GM23338 (cell line): ENCODE measurements at regions not wholly inside any gene's neighbourhood (a gene's known extent, or its start where the extent isn't known, plus 50 kb on each side); places are given as distances from the start of the nearest gene placed in this dataset.

ENCODE experiments used
- ATAC-seq: fragments of 200-7000 bp; cut with Tn5 transposase; 3 replicates; pipeline ENCODE4 v1.9.1; 2020
- DNase-seq: peaks from one replicate; pipeline ENCODE4 v3.0.0-alpha.2; 2015; ENCODE audit warnings: low spot score
- H2AFZ ChIP-seq: fragments of 200-600 bp; sonication (generic); 2 replicates; pipeline ENCODE4 v1.8.0; 2016; ENCODE audit warnings: antibody characterized with exemption, mild to moderate bottlenecking, moderate library complexity
- H3F3A ChIP-seq: fragments of 200-600 bp; sonication (generic); replicated peaks from 2 replicates; pipeline ENCODE4 v1.8.0; 2017; ENCODE audit warnings: antibody characterized with exemption, mixed run types, low read depth
- H3K27ac ChIP-seq: fragments of 200-600 bp; sonication (generic); 2 replicates; pipeline ENCODE4 v1.6.1; 2016; ENCODE audit warnings: low read depth
- H3K27me3 ChIP-seq: fragments of 200-600 bp; sonication (generic); 2 replicates; pipeline ENCODE4 v1.8.0; 2016; ENCODE audit warnings: mild to moderate bottlenecking, mixed run types, moderate library complexity; ENCODE audit not compliant: insufficient read depth
- H3K36me3 ChIP-seq: fragments of 200-600 bp; sonication (generic); 2 replicates; pipeline ENCODE4 v1.8.0; 2016; ENCODE audit warnings: mild to moderate bottlenecking; ENCODE audit not compliant: insufficient read depth
- H3K4me1 ChIP-seq: fragments of 200-600 bp; sonication (generic); 2 replicates; pipeline ENCODE4 v1.8.0; 2016; ENCODE audit warnings: mild to moderate bottlenecking, moderate library complexity; ENCODE audit not compliant: insufficient read depth
- H3K4me2 ChIP-seq: fragments of 200-600 bp; sonication (generic); 2 replicates; pipeline ENCODE4 v1.7.1; 2017; ENCODE audit warnings: mixed run types
- H3K4me3 ChIP-seq: fragments of 200-600 bp; sonication (generic); 2 replicates; pipeline ENCODE4 v1.6.1; 2016; ENCODE audit warnings: mixed run types
- H3K79me2 ChIP-seq: fragments of 200-600 bp; sonication (generic); replicated peaks from 2 replicates; pipeline ENCODE4 v1.8.0; 2017; ENCODE audit warnings: mild to moderate bottlenecking; ENCODE audit not compliant: insufficient read depth
- H3K9me2 ChIP-seq: fragments of 200-600 bp; sonication (generic); 2 replicates; pipeline ENCODE4 v1.8.0; 2017; ENCODE audit not compliant: insufficient read depth
- H4K20me1 ChIP-seq: fragments of 200-600 bp; sonication (generic); replicated peaks from 2 replicates; pipeline ENCODE4 v1.8.0; 2017; ENCODE audit warnings: mild to moderate bottlenecking; ENCODE audit not compliant: insufficient read depth
- H3K27ac Mint-ChIP-seq: 2 replicates; pipeline ENCODE4 v1.8.0; 2020; ENCODE audit warnings: inconsistent platforms, mild to moderate bottlenecking, moderate library complexity, mixed read lengths
- H3K27me3 Mint-ChIP-seq: 3 replicates; pipeline ENCODE4 v1.8.0; 2022; ENCODE audit warnings: low read depth, mild to moderate bottlenecking, moderate library complexity, mixed read lengths, inconsistent platforms; ENCODE audit not compliant: insufficient read depth, poor library complexity
- H3K36me3 Mint-ChIP-seq: 3 replicates; pipeline ENCODE4 v1.8.0; 2021; ENCODE audit warnings: low read depth, mild to moderate bottlenecking, inconsistent platforms, moderate library complexity, mixed read lengths
- H3K4me1 Mint-ChIP-seq: 3 replicates; pipeline ENCODE4 v1.8.0; 2020; ENCODE audit warnings: mild to moderate bottlenecking, inconsistent platforms, mixed read lengths
- H3K4me3 Mint-ChIP-seq: 3 replicates; pipeline ENCODE4 v1.8.0; 2021; ENCODE audit warnings: moderate library complexity, mild to moderate bottlenecking, inconsistent platforms, mixed read lengths
- H3K9me3 Mint-ChIP-seq: 3 replicates; pipeline ENCODE4 v1.8.0; 2020; ENCODE audit warnings: moderate library complexity, mild to moderate bottlenecking, inconsistent platforms, mixed read lengths
- CREB1 ChIP-seq: fragments of 250-450 bp; sonication (Bioruptor Pico); IDR thresholded peaks from 2 replicates; pipeline ENCODE4 v1.5.0; 2020; ENCODE audit warnings: low read depth, mild to moderate bottlenecking, moderate library complexity
- EZH2 ChIP-seq: fragments of 200-600 bp; sonication (generic); IDR thresholded peaks from one replicate; pipeline ENCODE4 v1.8.0; 2017; ENCODE audit warnings: antibody characterized with exemption, mild to moderate bottlenecking, low read depth; ENCODE audit not compliant: unreplicated experiment
- EZH2phosphoT487 ChIP-seq: fragments of 200-600 bp; sonication (generic); IDR thresholded peaks from one replicate; pipeline ENCODE4 v1.8.1; 2018; ENCODE audit warnings: antibody characterized with exemption; ENCODE audit not compliant: unreplicated experiment
- POLR2AphosphoS5 ChIP-seq: IDR thresholded peaks from 2 replicates; pipeline ENCODE4 v1.6.1; 2016; ENCODE audit warnings: antibody characterized with exemption, low read depth
- STAT1 ChIP-seq: IDR thresholded peaks from one replicate; pipeline ENCODE4 v1.6.1; 2016; ENCODE audit warnings: antibody characterized with exemption; ENCODE audit not compliant: unreplicated experiment
- ZNF114 ChIP-seq: fragments of 250-450 bp; sonication (Bioruptor Pico); IDR thresholded peaks from 2 replicates; pipeline ENCODE4 v1.5.0; 2020; ENCODE audit warnings: mild to moderate bottlenecking, moderate library complexity
- ZNF331 ChIP-seq: fragments of 250-450 bp; sonication (Bioruptor Pico); IDR thresholded peaks from 2 replicates; pipeline ENCODE4 v1.5.0; 2020; ENCODE audit warnings: low read depth, mild to moderate bottlenecking, moderate library complexity
- ZNF462 ChIP-seq: fragments of 250-450 bp; sonication (Bioruptor Pico); IDR thresholded peaks from 2 replicates; pipeline ENCODE4 v1.5.0; 2020; ENCODE audit warnings: mild to moderate bottlenecking, moderate library complexity
- TF ChIP-seq, protein P1 (sequence below): IDR thresholded peaks from 2 replicates; pipeline ENCODE4 v1.6.1; 2016; ENCODE audit warnings: antibody characterized with exemption

- no peak for TF ChIP-seq EZH2phosphoT487
- no peak for TF ChIP-seq CREB1 (CRISPR knock-in tag)
Observed at GRCh38 chr9:80646211-80646610, 1043.1 kb downstream of the TLE1 start (continued).

DNA sequence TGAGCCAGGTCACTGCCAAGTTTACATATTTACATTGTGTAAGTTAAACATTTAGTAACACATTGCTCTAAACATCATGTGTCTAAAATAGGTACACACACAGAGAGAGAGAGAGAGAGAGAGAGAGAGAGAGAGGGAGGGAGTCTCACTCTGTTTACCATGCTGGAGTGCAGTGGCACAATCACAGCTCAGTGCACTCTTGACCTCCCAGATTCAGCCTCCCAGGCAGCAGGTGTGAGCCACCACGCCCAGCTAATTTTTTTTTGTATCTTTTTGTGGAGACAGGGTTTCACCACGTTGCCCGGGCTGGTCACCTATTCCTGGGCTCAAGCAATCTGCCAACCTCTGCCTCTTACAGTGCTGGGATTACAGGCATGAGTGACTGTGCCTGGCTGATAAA, 1045.3 kb downstream of the TLE1 start:
- DNase-seq = no peak
- Mint-ChIP-seq H3K4me3 (no peak overlapping the region), H3K27ac (no peak overlapping the region), H3K9me3 (no peaks in the 10 kb centered on the region), H3K27me3 (no peaks in the 10 kb centered on the region), H3K36me3 (no peaks in the 10 kb centered on the region), H3K4me1 (peaks cover 4% of the 10 kb centered on the region; the same call in 2 of the 3 replicates)
- TF ChIP-seq STAT1 = no peak
- no peak for TF ChIP-seq ZNF331 (CRISPR knock-in tag)
- no peak for TF ChIP-seq EZH2phosphoT487
- TF ChIP-seq POLR2AphosphoS5 = no peak
- TF ChIP-seq ZNF114 (CRISPR knock-in tag) = no peak
- TF ChIP-seq, protein P1, sequence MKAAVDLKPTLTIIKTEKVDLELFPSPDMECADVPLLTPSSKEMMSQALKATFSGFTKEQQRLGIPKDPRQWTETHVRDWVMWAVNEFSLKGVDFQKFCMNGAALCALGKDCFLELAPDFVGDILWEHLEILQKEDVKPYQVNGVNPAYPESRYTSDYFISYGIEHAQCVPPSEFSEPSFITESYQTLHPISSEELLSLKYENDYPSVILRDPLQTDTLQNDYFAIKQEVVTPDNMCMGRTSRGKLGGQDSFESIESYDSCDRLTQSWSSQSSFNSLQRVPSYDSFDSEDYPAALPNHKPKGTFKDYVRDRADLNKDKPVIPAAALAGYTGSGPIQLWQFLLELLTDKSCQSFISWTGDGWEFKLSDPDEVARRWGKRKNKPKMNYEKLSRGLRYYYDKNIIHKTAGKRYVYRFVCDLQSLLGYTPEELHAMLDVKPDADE = no peak
- TF ChIP-seq CREB1 (CRISPR knock-in tag) = no peak
- H3K27ac ChIP-seq = no peak overlapping the region
- no peaks in the 10 kb centered on the region for H4K20me1 ChIP-seq
- H3K79me2 ChIP-seq = no peaks in the 10 kb centered on the region
- no peak overlapping the region for H3K4me2 ChIP-seq
- peaks cover 5% of the 10 kb centered on the region for H3K9me2 ChIP-seq
- no peak overlapping the region for H3K4me3 ChIP-seq
- no peaks in the 10 kb centered on the region for H3K36me3 ChIP-seq
- ATAC-seq = no peak
- no peaks in the 10 kb centered on the region for H3K27me3 ChIP-seq
- no peaks in the 10 kb centered on the region for H3F3A ChIP-seq
- H2AFZ ChIP-seq = no peak overlapping the region
- H3K4me1 ChIP-seq = no peaks in the 10 kb centered on the region; the same call in 1 of the 2 replicates

DNA sequence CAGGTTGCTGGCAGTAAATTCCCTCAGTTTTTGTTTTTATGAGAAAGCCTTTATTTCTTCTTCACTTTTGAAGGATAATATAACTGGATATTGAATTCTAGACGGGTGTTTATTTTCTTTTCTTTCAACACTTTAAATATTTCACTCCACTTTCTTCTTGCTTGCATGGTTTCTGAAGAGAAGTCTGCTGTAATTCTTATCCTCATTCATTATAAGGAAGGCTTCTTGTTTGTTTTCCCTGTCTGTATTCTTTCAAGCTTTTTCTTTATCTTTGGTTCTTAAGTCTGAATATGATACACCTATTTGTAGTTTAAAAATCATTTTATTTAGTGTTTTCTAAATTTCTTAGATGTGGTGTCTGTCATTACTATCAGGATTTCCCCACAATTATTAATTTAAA, 1054.3 kb downstream of the TLE1 start:
- no peaks in the 10 kb centered on the region for H3K27me3 Mint-ChIP-seq
- DNase-seq = no peak
- H3K4me2 ChIP-seq = no peak overlapping the region
- no peak overlapping the region for H3K4me3 Mint-ChIP-seq
- no peak overlapping the region for H3K27ac ChIP-seq
- no peaks in the 10 kb centered on the region for H3K27me3 ChIP-seq
- ATAC-seq = no peak
- TF ChIP-seq ZNF462 = no peak
- TF ChIP-seq EZH2phosphoT487 = no peak
- no peak for TF ChIP-seq POLR2AphosphoS5
- TF ChIP-seq EZH2 = no peak
- TF ChIP-seq CREB1 (CRISPR knock-in tag) = no peak
- no peak for TF ChIP-seq STAT1
- no peaks in the 10 kb centered on the region for H3K36me3 ChIP-seq
- H3K4me3 ChIP-seq = no peak overlapping the region
- H3K9me2 ChIP-seq = no peaks in the 10 kb centered on the region
- no peaks in the 10 kb centered on the region for H4K20me1 ChIP-seq
- H3K36me3 Mint-ChIP-seq = peaks cover 5% of the 10 kb centered on the region; the same call in 2 of the 3 replicates
- H3K9me3 Mint-ChIP-seq = peaks cover 21% of the 10 kb centered on the region
- H3K79me2 ChIP-seq = no peaks in the 10 kb centered on the region
- H3F3A ChIP-seq = no peaks in the 10 kb centered on the region
- H3K4me1 ChIP-seq = no peaks in the 10 kb centered on the region
- no peak overlapping the region for H2AFZ ChIP-seq
- no peak overlapping the region for H3K27ac Mint-ChIP-seq
- 0 out of 3 replicates have a peak, but pooled peaks cover 2% of the 10 kb centered on the region for H3K4me1 Mint-ChIP-seq
